ENCODE measurements at regions not wholly inside any gene's neighbourhood (a gene's known extent, or its start where the extent isn't known, plus 50 kb on each side); places are given as distances from the start of the nearest gene placed in this dataset.

DNA sequence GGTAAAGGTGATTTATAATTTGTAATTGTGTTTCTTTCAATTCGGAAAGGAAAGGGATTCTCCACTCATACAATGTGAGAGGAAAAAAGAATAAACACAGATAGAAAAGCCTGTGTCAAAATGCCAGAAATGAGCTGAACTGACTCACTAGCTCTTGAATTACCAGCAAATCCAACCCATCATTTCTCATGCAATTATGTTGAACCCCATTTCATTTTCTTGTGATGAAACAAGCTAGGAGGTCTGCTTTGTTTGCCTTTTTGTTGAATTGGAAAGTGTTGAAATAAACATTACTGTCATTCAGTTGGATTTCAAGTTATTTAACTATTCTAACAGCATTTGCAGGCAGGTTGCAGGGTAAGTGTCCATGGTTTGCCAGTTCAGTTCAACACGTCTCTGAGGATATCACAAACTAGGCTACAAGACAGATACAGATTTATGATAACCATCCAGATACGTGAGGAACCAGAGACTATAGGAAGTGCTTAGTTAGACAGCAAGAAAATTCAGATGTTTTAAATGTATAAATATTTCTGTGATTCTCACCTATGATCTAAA lies 547.2 kb downstream of the MAT2B start:
- TF ChIP-seq ZFX (IDR thresholded peaks at IDR 0.05; ENCODE audit: borderline replicate concordance), result no peak
- TF ChIP-seq, protein P1, sequence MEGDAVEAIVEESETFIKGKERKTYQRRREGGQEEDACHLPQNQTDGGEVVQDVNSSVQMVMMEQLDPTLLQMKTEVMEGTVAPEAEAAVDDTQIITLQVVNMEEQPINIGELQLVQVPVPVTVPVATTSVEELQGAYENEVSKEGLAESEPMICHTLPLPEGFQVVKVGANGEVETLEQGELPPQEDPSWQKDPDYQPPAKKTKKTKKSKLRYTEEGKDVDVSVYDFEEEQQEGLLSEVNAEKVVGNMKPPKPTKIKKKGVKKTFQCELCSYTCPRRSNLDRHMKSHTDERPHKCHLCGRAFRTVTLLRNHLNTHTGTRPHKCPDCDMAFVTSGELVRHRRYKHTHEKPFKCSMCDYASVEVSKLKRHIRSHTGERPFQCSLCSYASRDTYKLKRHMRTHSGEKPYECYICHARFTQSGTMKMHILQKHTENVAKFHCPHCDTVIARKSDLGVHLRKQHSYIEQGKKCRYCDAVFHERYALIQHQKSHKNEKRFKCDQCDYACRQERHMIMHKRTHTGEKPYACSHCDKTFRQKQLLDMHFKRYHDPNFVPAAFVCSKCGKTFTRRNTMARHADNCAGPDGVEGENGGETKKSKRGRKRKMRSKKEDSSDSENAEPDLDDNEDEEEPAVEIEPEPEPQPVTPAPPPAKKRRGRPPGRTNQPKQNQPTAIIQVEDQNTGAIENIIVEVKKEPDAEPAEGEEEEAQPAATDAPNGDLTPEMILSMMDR (IDR thresholded peaks at IDR 0.05), result no peak
- H3K27ac ChIP-seq, result no peak overlapping the region

DNA sequence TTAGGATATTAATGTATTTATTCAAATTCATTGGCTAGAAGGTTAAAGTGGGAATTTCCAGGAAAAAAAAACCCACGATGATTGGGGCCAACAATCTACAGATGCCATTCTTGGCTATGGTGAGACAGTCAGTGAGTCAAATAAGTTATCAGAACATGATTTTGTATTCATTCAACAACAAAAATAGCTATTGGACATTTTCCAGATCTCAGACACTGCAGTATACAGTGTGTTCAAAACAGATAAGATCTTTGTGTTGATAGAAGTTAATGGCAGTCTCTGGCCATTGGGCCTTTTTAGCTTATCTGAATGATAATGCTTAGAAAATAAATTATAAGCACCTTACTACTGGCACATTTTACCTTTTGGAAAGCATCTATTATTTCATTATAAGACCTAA lies 547.7 kb downstream of the MAT2B start:
- no peak for TF ChIP-seq ZFX (IDR thresholded peaks at IDR 0.05; ENCODE audit: borderline replicate concordance)
- TF ChIP-seq, protein P1 (IDR thresholded peaks at IDR 0.05), result no peak
- H3K27ac ChIP-seq, result no peak overlapping the region

DNA sequence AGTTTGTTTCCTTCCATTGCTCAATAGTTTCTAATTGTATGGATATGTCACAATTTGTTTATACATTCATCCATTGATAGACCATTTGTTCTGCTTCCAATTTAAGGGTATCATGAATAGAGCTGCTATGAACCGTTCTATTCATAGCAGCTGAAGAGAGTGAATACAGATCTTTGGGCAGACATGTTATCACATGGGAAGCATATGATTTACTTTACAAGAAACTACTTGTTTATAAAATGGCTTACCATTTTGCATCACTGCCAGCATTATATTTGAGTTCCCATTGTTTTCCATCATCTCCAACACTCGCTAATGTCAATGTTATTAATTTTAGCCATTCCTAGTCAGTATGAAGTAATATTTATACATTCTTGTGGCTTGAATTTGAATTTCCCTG lies 549.0 kb downstream of the MAT2B start:
- no peak for TF ChIP-seq ZFX (IDR thresholded peaks at IDR 0.05; ENCODE audit: borderline replicate concordance)
- TF ChIP-seq, protein P1 (IDR thresholded peaks at IDR 0.05), result no peak
- H3K27ac ChIP-seq, result no peak overlapping the region

DNA sequence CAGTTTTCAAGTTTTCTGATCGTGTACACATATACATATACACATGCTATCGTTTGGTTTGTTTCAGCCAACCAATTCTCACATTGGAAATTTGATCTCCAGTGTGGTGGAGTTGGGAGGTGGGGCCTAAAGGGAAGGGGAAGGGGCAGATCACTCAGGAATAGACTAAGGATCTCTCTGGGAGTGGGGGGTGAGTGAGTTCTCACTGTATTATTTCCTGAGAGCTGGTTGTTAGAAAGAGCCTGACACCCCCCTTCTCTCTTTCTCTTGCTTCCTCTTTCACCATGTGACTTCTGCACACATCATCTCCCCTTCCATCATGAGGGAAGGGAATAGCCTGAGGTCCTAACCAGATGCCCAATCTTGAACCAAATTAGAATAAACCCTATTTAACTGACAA lies 551.7 kb downstream of the MAT2B start:
- no peak overlapping the region for H3K27ac ChIP-seq
- no peak for TF ChIP-seq ZFX (IDR thresholded peaks at IDR 0.05; ENCODE audit: borderline replicate concordance)
- TF ChIP-seq, protein P1 (IDR thresholded peaks at IDR 0.05), result no peak

DNA sequence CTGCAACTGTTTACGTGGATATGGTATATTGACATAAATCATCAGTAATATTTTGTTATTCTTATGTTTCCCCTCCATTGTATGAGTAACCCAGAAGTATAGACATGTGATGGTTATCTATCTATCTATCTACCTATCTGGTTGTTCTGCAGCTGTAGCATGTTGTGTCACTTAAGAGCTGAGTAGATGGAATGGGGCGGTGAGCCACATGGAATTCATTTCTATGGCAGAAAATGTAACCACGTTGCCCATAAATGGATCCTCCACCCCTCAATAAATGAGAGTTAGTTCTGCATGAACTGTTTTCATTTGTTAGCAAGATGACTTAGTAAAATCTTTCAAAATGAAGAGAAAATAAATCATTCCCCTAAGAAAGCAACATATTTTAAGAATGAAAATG lies 553.2 kb downstream of the MAT2B start:
- TF ChIP-seq, protein P1 (IDR thresholded peaks at IDR 0.05), result no peak
- no peak for TF ChIP-seq ZFX (IDR thresholded peaks at IDR 0.05; ENCODE audit: borderline replicate concordance)

DNA sequence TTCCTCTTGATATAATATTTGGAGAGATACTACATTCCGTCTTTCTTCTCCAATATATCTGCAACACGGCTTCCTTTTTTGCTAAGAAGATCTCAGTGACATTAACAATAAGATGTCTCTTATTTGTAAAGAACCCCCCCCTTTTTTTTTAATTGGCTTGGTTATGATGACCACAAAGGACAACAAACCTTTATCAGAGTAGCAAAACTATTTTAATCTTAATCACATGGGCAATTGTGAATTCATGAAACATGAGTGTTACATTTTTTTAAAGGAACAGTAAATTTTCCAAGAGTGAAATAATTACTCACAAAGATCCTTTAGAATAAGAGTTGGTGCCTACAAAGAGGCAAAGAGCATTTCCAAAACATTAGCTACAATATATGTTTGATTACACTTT lies 554.1 kb downstream of the MAT2B start:
- TF ChIP-seq ZFX (IDR thresholded peaks at IDR 0.05; ENCODE audit: borderline replicate concordance), result no peak
- TF ChIP-seq, protein P1 (IDR thresholded peaks at IDR 0.05), result no peak
- H3K27ac ChIP-seq, result no peak overlapping the region

More for the DNA sequence above, 553.2 kb downstream of the MAT2B start:
- H3K27ac ChIP-seq, result no peak overlapping the region

DNA sequence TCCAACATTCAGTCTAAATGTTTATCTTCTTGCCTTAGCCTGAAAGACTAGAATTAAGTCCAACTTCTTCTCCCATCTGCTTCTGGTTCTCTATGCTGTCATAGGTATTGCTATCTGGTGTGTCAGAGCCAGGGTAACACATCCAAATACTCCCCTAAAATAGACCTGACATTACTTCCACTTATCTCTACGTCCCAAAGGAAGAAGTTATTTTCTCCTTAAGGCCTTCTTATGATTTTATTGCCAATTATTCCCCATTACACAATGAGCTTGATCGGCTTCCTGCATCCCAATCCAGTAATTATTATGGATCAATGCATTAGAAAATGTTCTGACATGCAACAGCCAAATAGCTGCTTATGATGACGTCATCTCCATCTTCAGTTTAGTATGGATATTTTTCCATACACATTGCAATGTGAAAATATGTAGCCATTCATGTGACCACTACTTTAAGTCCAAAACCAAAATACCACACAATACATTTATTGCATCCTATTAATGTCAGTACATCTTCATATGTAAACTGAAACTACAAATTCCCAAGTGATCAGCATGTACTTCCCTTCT lies 555.5 kb downstream of the MAT2B start:
- no peak overlapping the region for H3K27ac ChIP-seq
- TF ChIP-seq, protein P1 (IDR thresholded peaks at IDR 0.05), result no peak
- TF ChIP-seq ZFX (IDR thresholded peaks at IDR 0.05; ENCODE audit: borderline replicate concordance), result no peak
